ENCODE measurements at regions not wholly inside any gene's neighbourhood (a gene's known extent, or its start where the extent isn't known, plus 50 kb on each side); places are given as distances from the start of the nearest gene placed in this dataset.

GRCh38 chr3:76177610-76178009 lies 392.3 kb upstream of the ZNF717 start:
- no peaks in the 10 kb centered on the region for H3K79me2 ChIP-seq (ENCODE audit: low read length)
- no peaks in the 10 kb centered on the region for H3K9me2 ChIP-seq (replicated peaks; ENCODE audit: insufficient read depth, low read length)

DNA sequence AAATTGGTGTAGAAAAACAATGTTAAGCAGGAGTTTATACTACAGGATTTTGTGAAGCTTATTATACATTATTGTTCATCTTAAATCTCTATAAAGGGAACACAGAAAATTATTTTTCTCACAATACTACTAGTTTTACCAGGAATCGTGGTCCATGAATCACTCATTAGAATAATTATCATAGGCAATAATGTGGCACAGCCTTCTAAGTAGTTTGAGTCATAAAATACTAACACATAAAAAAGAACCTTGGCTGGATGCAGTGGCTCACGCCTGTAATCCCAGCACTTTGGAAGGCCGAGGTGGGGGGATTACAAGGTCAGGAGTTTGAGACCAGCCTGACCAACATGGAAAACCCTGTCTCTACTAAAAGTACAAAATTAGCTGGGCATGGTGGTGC lies 393.1 kb upstream of the ZNF717 start:
- Histone ChIP-seq H4K20me1 (ENCODE audit: insufficient read depth, low read depth, low read length) (no peaks in the 10 kb centered on the region), H2AFZ (ENCODE audit: low read length) (no peak overlapping the region), H3K9ac (ENCODE audit: low read length) (no peak overlapping the region), H3K9me2 (replicated peaks; ENCODE audit: insufficient read depth, low read length) (no peaks in the 10 kb centered on the region), H3K4me2 (ENCODE audit: low read depth, low read length, poor library complexity, severe bottlenecking) (no peak overlapping the region), H3K79me2 (ENCODE audit: low read length) (no peaks in the 10 kb centered on the region), H3K27me3 (ENCODE audit: low read length) (no peaks in the 10 kb centered on the region), H3K4me1 (ENCODE audit: low read length) (no peaks in the 10 kb centered on the region), H3K27ac (ENCODE audit: low read length) (no peak overlapping the region), H3K4me3 (ENCODE audit: low read length) (no peak overlapping the region), H3K36me3 (ENCODE audit: insufficient read depth, low read length) (no peaks in the 10 kb centered on the region), H3K9me3 (ENCODE audit: low read length) (no peaks in the 10 kb centered on the region)
- no peak for DNase-seq

More at GRCh38 chr3:76177610-76178009, 392.3 kb upstream of the ZNF717 start:
- Histone ChIP-seq H3K9ac (ENCODE audit: low read length) (no peak overlapping the region), H3K4me3 (ENCODE audit: low read length) (no peak overlapping the region), H3K27me3 (ENCODE audit: low read length) (no peaks in the 10 kb centered on the region), H3K9me3 (ENCODE audit: low read length) (no peaks in the 10 kb centered on the region), H3K4me2 (ENCODE audit: low read depth, low read length, poor library complexity, severe bottlenecking) (no peak overlapping the region), H4K20me1 (ENCODE audit: insufficient read depth, low read depth, low read length) (no peaks in the 10 kb centered on the region), H2AFZ (ENCODE audit: low read length) (no peak overlapping the region), H3K4me1 (ENCODE audit: low read length) (no peaks in the 10 kb centered on the region), H3K27ac (ENCODE audit: low read length) (no peak overlapping the region), H3K36me3 (ENCODE audit: insufficient read depth, low read length) (no peaks in the 10 kb centered on the region)
- DNase-seq, result no peak

- Histone ChIP-seq H3K9me2 (replicated peaks; ENCODE audit: insufficient read depth, low read length) (no peaks in the 10 kb centered on the region), H3K79me2 (ENCODE audit: low read length) (no peaks in the 10 kb centered on the region), H3K4me3 (ENCODE audit: low read length) (no peak overlapping the region), H3K4me2 (ENCODE audit: low read depth, low read length, poor library complexity, severe bottlenecking) (no peak overlapping the region), H3K9ac (ENCODE audit: low read length) (no peak overlapping the region), H3K27ac (ENCODE audit: low read length) (no peak overlapping the region), H3K4me1 (ENCODE audit: low read length) (no peaks in the 10 kb centered on the region), H3K27me3 (ENCODE audit: low read length) (no peaks in the 10 kb centered on the region), H2AFZ (ENCODE audit: low read length) (no peak overlapping the region), H4K20me1 (ENCODE audit: insufficient read depth, low read depth, low read length) (no peaks in the 10 kb centered on the region), H3K9me3 (ENCODE audit: low read length) (no peaks in the 10 kb centered on the region), H3K36me3 (ENCODE audit: insufficient read depth, low read length) (no peaks in the 10 kb centered on the region)
- DNase-seq, result no peak
Measured at GRCh38 chr3:76181213-76181612, 395.9 kb upstream of the ZNF717 start.

- no peaks in the 10 kb centered on the region for H3K36me3 ChIP-seq (ENCODE audit: insufficient read depth, low read length)
- H3K4me2 ChIP-seq (ENCODE audit: low read depth, low read length, poor library complexity, severe bottlenecking), result no peak overlapping the region
- H3K9me2 ChIP-seq (replicated peaks; ENCODE audit: insufficient read depth, low read length), result no peaks in the 10 kb centered on the region
- DNase-seq, result no peak
- no peaks in the 10 kb centered on the region for H4K20me1 ChIP-seq (ENCODE audit: insufficient read depth, low read depth, low read length)
- no peak overlapping the region for H3K4me3 ChIP-seq (ENCODE audit: low read length)
- no peak overlapping the region for H3K9ac ChIP-seq (ENCODE audit: low read length)
- no peaks in the 10 kb centered on the region for H3K4me1 ChIP-seq (ENCODE audit: low read length)
- no peaks in the 10 kb centered on the region for H3K27me3 ChIP-seq (ENCODE audit: low read length)
- H3K79me2 ChIP-seq (ENCODE audit: low read length), result no peaks in the 10 kb centered on the region
- no peak overlapping the region for H2AFZ ChIP-seq (ENCODE audit: low read length)
- no peaks in the 10 kb centered on the region for H3K9me3 ChIP-seq (ENCODE audit: low read length)
- no peak overlapping the region for H3K27ac ChIP-seq (ENCODE audit: low read length)
Measured at GRCh38 chr3:76198086-76198485, 412.7 kb upstream of the ZNF717 start.

DNA sequence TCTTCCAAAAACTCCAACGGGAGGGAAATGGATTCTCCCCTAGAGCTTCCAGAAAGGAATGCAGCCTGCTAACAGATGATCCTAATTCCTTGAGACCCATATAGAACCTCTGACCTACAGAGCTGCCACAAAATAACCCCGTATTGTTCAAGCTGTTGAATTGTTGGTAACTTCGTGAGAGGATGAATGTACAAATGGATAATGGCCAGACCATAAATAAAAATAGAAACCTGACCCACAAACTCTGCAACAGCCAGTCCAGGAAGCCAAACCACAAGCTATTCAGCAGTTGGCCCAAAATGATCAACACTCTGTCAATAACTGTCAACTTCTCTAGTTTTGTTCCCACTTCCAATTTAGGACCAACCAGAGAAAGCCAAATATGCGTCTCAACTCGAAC lies 414.0 kb upstream of the ZNF717 start:
- H3K9me3 ChIP-seq (ENCODE audit: low read length), result no peaks in the 10 kb centered on the region
- no peaks in the 10 kb centered on the region for H3K9me2 ChIP-seq (replicated peaks; ENCODE audit: insufficient read depth, low read length)
- no peak overlapping the region for H3K27ac ChIP-seq (ENCODE audit: low read length)

GRCh38 chr3:76203578-76203977 lies 418.2 kb upstream of the ZNF717 start:
- DNase-seq, result no peak
- H3K4me1 ChIP-seq (ENCODE audit: low read length), result no peaks in the 10 kb centered on the region
- no peaks in the 10 kb centered on the region for H3K79me2 ChIP-seq (ENCODE audit: low read length)
- H3K27ac ChIP-seq (ENCODE audit: low read length), result no peak overlapping the region
- H3K9me3 ChIP-seq (ENCODE audit: low read length), result no peaks in the 10 kb centered on the region
- no peaks in the 10 kb centered on the region for H4K20me1 ChIP-seq (ENCODE audit: insufficient read depth, low read depth, low read length)
- H3K9me2 ChIP-seq (replicated peaks; ENCODE audit: insufficient read depth, low read length), result no peaks in the 10 kb centered on the region; the same call in 1 of the 2 replicates
- H3K9ac ChIP-seq (ENCODE audit: low read length), result no peak overlapping the region
- H3K27me3 ChIP-seq (ENCODE audit: low read length), result no peaks in the 10 kb centered on the region
- no peak overlapping the region for H3K4me3 ChIP-seq (ENCODE audit: low read length)
- H3K36me3 ChIP-seq (ENCODE audit: insufficient read depth, low read length), result no peaks in the 10 kb centered on the region
- no peak overlapping the region for H2AFZ ChIP-seq (ENCODE audit: low read length)
- no peak overlapping the region for H3K4me2 ChIP-seq (ENCODE audit: low read depth, low read length, poor library complexity, severe bottlenecking)

More for the DNA sequence above, 414.0 kb upstream of the ZNF717 start:
- Histone ChIP-seq H3K79me2 (ENCODE audit: low read length) (no peaks in the 10 kb centered on the region), H2AFZ (ENCODE audit: low read length) (no peak overlapping the region), H3K4me3 (ENCODE audit: low read length) (no peak overlapping the region), H3K36me3 (ENCODE audit: insufficient read depth, low read length) (no peaks in the 10 kb centered on the region), H4K20me1 (ENCODE audit: insufficient read depth, low read depth, low read length) (no peaks in the 10 kb centered on the region), H3K4me1 (ENCODE audit: low read length) (no peaks in the 10 kb centered on the region), H3K4me2 (ENCODE audit: low read depth, low read length, poor library complexity, severe bottlenecking) (no peak overlapping the region), H3K27me3 (ENCODE audit: low read length) (no peaks in the 10 kb centered on the region), H3K9ac (ENCODE audit: low read length) (no peak overlapping the region)
- no peak for DNase-seq

DNA sequence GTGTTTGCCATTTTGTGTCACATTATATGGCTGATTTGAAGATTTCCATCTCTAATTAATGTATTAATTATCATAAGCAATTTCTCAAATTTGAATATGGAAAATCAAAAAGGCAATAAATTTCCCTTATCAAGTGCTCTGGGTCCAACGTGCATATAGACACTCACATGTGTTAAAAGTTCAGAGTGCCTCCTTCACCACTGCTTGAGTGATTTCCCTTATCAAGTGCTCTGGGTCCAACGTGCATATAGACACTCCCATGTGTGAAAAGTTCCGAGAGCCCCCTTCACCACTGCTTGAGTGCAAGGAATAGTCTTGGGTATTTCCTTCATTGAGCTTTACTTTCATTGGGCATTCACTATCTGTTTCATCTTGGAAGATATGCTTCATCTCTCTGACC lies 421.0 kb upstream of the ZNF717 start:
- no peak overlapping the region for H2AFZ ChIP-seq (ENCODE audit: low read length)
- no peak overlapping the region for H3K9ac ChIP-seq (ENCODE audit: low read length)
- no peak for DNase-seq

DNA sequence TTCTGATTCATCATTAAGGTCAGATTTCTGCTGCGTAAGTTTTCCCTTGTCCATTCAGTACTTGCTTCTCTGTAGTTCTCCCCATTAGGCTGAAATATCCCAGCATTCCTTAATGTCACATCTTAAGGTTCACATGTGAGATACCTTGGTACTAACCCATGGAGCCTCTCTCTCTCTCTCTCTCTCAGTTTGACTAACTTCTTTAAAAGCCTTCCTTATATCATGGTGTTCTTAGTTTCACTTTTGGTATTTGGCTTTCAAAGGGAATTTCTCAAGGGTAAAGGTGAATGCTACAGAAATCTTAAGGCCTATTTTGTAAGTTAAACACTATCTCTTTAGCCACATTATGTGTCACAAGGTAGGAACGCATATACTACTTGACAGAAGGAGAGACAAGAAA lies 427.3 kb upstream of the ZNF717 start:
- no peak overlapping the region for H3K27ac ChIP-seq (ENCODE audit: low read length)

More for the DNA sequence above, 421.0 kb upstream of the ZNF717 start:
- Histone ChIP-seq H3K4me3 (ENCODE audit: low read length) (no peak overlapping the region), H4K20me1 (ENCODE audit: insufficient read depth, low read depth, low read length) (no peaks in the 10 kb centered on the region), H3K27me3 (ENCODE audit: low read length) (no peaks in the 10 kb centered on the region), H3K36me3 (ENCODE audit: insufficient read depth, low read length) (no peaks in the 10 kb centered on the region), H3K79me2 (ENCODE audit: low read length) (no peaks in the 10 kb centered on the region), H3K27ac (ENCODE audit: low read length) (no peak overlapping the region), H3K9me2 (replicated peaks; ENCODE audit: insufficient read depth, low read length) (no peaks in the 10 kb centered on the region; the same call in 1 of the 2 replicates), H3K9me3 (ENCODE audit: low read length) (no peaks in the 10 kb centered on the region), H3K4me2 (ENCODE audit: low read depth, low read length, poor library complexity, severe bottlenecking) (no peak overlapping the region), H3K4me1 (ENCODE audit: low read length) (no peaks in the 10 kb centered on the region)

GRCh38 chr3:76222201-76222600 lies 436.9 kb upstream of the ZNF717 start:
- Histone ChIP-seq H3K9me3 (ENCODE audit: low read length) (no peaks in the 10 kb centered on the region; the same call in 1 of the 2 replicates), H3K79me2 (ENCODE audit: low read length) (no peaks in the 10 kb centered on the region), H3K36me3 (ENCODE audit: insufficient read depth, low read length) (no peaks in the 10 kb centered on the region), H3K4me3 (ENCODE audit: low read length) (no peak overlapping the region), H3K9ac (ENCODE audit: low read length) (no peak overlapping the region), H3K27ac (ENCODE audit: low read length) (no peak overlapping the region), H3K9me2 (replicated peaks; ENCODE audit: insufficient read depth, low read length) (no peaks in the 10 kb centered on the region), H4K20me1 (ENCODE audit: insufficient read depth, low read depth, low read length) (no peaks in the 10 kb centered on the region), H3K4me1 (ENCODE audit: low read length) (no peaks in the 10 kb centered on the region), H3K27me3 (ENCODE audit: low read length) (no peaks in the 10 kb centered on the region), H3K4me2 (ENCODE audit: low read depth, low read length, poor library complexity, severe bottlenecking) (no peak overlapping the region), H2AFZ (ENCODE audit: low read length) (no peak overlapping the region)
- no peak for DNase-seq

More for the DNA sequence above, 427.3 kb upstream of the ZNF717 start:
- no peak for DNase-seq
- H4K20me1 ChIP-seq (ENCODE audit: insufficient read depth, low read depth, low read length), result no peaks in the 10 kb centered on the region
- H3K4me2 ChIP-seq (ENCODE audit: low read depth, low read length, poor library complexity, severe bottlenecking), result no peak overlapping the region
- H3K9ac ChIP-seq (ENCODE audit: low read length), result no peak overlapping the region
- no peaks in the 10 kb centered on the region for H3K79me2 ChIP-seq (ENCODE audit: low read length)
- H2AFZ ChIP-seq (ENCODE audit: low read length), result no peak overlapping the region
- H3K36me3 ChIP-seq (ENCODE audit: insufficient read depth, low read length), result no peaks in the 10 kb centered on the region
- H3K4me1 ChIP-seq (ENCODE audit: low read length), result no peaks in the 10 kb centered on the region
- H3K9me2 ChIP-seq (replicated peaks; ENCODE audit: insufficient read depth, low read length), result no peaks in the 10 kb centered on the region; the same call in none of the 2 replicates
- H3K9me3 ChIP-seq (ENCODE audit: low read length), result no peaks in the 10 kb centered on the region; the same call in 1 of the 2 replicates
- no peaks in the 10 kb centered on the region for H3K27me3 ChIP-seq (ENCODE audit: low read length)
- H3K4me3 ChIP-seq (ENCODE audit: low read length), result no peak overlapping the region
